DOHH2 (cell line): ENCODE measurements at regions not wholly inside any gene's neighbourhood (a gene's known extent, or its start where the extent isn't known, plus 50 kb on each side); places are given as distances from the start of the nearest gene placed in this dataset.

Experiments used
- H3F3A ChIP-seq: fragments of 200-600 bp; sonication (generic), shearing (Covaris generic); 2 replicates; pipeline ENCODE4 v1.6.0; 2016; ENCODE audit warnings: antibody characterized with exemption, mild to moderate bottlenecking; ENCODE audit not compliant: control insufficient read depth, insufficient read depth
- H3K27ac ChIP-seq: fragments of 200-600 bp; sonication (generic); 2 replicates; pipeline ENCODE4 v1.5.1; 2014; ENCODE audit warnings: low read depth, mild to moderate bottlenecking, low read length, moderate library complexity
- H3K27me3 ChIP-seq: fragments of 200-600 bp; sonication (generic); 2 replicates; pipeline ENCODE4 v1.6.1; 2014; ENCODE audit warnings: mild to moderate bottlenecking, low read length, mixed read lengths; ENCODE audit not compliant: control insufficient read depth
- H3K36me3 ChIP-seq: fragments of 200-600 bp; sonication (generic); 2 replicates; pipeline ENCODE4 v1.6.1; 2014; ENCODE audit warnings: mild to moderate bottlenecking, low read length, moderate library complexity, mixed read lengths; ENCODE audit not compliant: control insufficient read depth
- H3K4me1 ChIP-seq: fragments of 200-600 bp; sonication (generic); 2 replicates; pipeline ENCODE4 v1.6.1; 2014; ENCODE audit warnings: mild to moderate bottlenecking, low read length, mixed read lengths; ENCODE audit not compliant: control insufficient read depth
- H3K4me2 ChIP-seq: fragments of 200-600 bp; sonication (generic); 2 replicates; pipeline ENCODE4 v1.6.0; 2014; ENCODE audit warnings: mild to moderate bottlenecking, low read length, moderate library complexity
- H3K4me3 ChIP-seq: fragments of 200-600 bp; sonication (generic); 2 replicates; pipeline ENCODE4 v1.5.1; 2014; ENCODE audit warnings: mild to moderate bottlenecking, low read length, mixed read lengths
- H3K79me2 ChIP-seq: fragments of 200-600 bp; sonication (generic); 2 replicates; pipeline ENCODE4 v1.6.1; 2014; ENCODE audit warnings: mild to moderate bottlenecking, low read length, mixed read lengths; ENCODE audit not compliant: control insufficient read depth
- H3K9me2 ChIP-seq: fragments of 200-600 bp; sonication (generic); replicated peaks from 2 replicates; pipeline ENCODE4 v1.6.1; 2014; ENCODE audit warnings: mild to moderate bottlenecking, low read length, mixed read lengths; ENCODE audit not compliant: control insufficient read depth
- H3K9me3 ChIP-seq: fragments of 200-600 bp; sonication (generic); 2 replicates; pipeline ENCODE4 v1.6.1; 2014; ENCODE audit warnings: antibody characterized with exemption, low read length, mixed read lengths; ENCODE audit not compliant: control insufficient read depth, insufficient read depth
- H4K20me1 ChIP-seq: fragments of 200-600 bp; sonication (generic); 2 replicates; pipeline ENCODE4 v1.6.0; 2014; ENCODE audit warnings: low read depth, mild to moderate bottlenecking, antibody characterized with exemption, low read length, moderate library complexity; ENCODE audit not compliant: control insufficient read depth, insufficient read depth
- EZH2phosphoT487 ChIP-seq: fragments of 200-600 bp; sonication (generic); IDR thresholded peaks from 2 replicates; pipeline ENCODE4 v1.6.1; 2017; ENCODE audit warnings: borderline replicate concordance, mild to moderate bottlenecking, antibody characterized with exemption, low read length, moderate library complexity, mixed read lengths
- TF ChIP-seq, protein P1 (sequence below): fragments of 200-600 bp; sonication (generic); IDR thresholded peaks from one replicate; pipeline ENCODE4 v1.5.1; 2014; ENCODE audit warnings: antibody characterized with exemption, mild to moderate bottlenecking, low read depth, low read length; ENCODE audit not compliant: poor library complexity, severe bottlenecking

DNA sequence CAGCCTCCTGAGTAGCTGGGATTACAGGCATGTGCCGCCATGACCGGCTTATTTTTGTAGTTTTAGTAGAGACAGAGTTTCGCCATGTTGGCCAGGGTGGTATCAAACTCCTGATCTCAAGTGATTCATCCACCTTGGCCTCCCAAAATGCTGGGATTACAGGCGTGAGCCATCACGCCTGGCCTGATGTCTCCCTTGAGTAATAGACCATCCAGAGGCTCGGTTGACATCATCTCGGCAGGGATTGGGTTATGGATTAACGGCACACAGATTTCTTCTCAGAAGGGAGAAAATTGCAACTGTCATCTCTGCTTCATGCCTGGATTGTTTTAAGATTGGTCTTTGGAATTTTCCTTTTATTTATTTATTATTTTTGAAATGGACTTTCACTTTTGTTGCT lies 239.2 kb upstream of the LARGE1 start:
- TF ChIP-seq, protein P1, sequence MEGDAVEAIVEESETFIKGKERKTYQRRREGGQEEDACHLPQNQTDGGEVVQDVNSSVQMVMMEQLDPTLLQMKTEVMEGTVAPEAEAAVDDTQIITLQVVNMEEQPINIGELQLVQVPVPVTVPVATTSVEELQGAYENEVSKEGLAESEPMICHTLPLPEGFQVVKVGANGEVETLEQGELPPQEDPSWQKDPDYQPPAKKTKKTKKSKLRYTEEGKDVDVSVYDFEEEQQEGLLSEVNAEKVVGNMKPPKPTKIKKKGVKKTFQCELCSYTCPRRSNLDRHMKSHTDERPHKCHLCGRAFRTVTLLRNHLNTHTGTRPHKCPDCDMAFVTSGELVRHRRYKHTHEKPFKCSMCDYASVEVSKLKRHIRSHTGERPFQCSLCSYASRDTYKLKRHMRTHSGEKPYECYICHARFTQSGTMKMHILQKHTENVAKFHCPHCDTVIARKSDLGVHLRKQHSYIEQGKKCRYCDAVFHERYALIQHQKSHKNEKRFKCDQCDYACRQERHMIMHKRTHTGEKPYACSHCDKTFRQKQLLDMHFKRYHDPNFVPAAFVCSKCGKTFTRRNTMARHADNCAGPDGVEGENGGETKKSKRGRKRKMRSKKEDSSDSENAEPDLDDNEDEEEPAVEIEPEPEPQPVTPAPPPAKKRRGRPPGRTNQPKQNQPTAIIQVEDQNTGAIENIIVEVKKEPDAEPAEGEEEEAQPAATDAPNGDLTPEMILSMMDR, result no peak
- TF ChIP-seq EZH2phosphoT487, result no peak
- Histone ChIP-seq H3K27me3 (no peaks in the 10 kb centered on the region), H4K20me1 (no peaks in the 10 kb centered on the region), H3K9me3 (no peaks in the 10 kb centered on the region), H3K36me3 (no peaks in the 10 kb centered on the region), H3K4me2 (no peak overlapping the region), H3K4me1 (no peaks in the 10 kb centered on the region), H3K4me3 (no peak overlapping the region), H3K9me2 (no peaks in the 10 kb centered on the region), H3K79me2 (no peaks in the 10 kb centered on the region), H3F3A (no peaks in the 10 kb centered on the region), H3K27ac (no peak overlapping the region)

DNA sequence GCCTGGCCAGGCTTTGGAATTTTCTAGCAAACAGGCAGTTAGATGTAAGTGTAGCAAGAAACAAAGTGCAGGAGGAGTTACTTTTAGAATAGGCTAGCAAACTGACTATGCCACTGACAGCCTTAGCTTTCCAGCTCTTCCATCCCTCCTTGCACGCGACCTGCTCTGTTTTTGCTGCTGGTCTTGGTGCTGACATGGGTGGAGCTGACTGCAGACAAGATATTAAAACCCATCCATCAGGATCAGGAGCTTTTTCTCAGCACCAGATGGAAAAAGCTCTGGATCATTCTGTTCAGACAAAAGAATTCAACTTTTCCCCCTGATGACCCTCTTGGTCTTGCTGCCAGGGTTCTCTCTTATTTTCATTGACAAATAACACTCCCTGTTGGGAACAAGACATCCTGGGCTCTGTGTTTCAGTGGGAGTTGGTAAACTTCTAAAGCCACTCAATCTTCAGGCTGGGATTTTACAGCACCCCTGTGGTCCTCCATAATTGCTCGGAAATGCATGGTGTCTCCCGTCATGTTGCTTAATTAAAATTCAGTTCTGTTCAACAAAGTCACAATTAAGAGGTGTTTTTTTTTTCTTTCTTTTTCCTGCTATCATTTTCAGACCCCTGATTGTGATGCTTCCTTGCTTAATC lies 240.0 kb upstream of the LARGE1 start:
- no peak overlapping the region for H3K4me2 ChIP-seq
- H3K4me1 ChIP-seq, result no peaks in the 10 kb centered on the region
- no peaks in the 10 kb centered on the region for H3K9me3 ChIP-seq
- no peak overlapping the region for H3K27ac ChIP-seq
- H4K20me1 ChIP-seq, result no peaks in the 10 kb centered on the region
- H3K36me3 ChIP-seq, result no peaks in the 10 kb centered on the region
- no peaks in the 10 kb centered on the region for H3K27me3 ChIP-seq
- TF ChIP-seq, protein P1, result no peak
- TF ChIP-seq EZH2phosphoT487, result no peak
- H3K9me2 ChIP-seq, result no peaks in the 10 kb centered on the region
- H3K79me2 ChIP-seq, result no peaks in the 10 kb centered on the region
- no peak overlapping the region for H3K4me3 ChIP-seq
- H3F3A ChIP-seq, result no peaks in the 10 kb centered on the region

DNA sequence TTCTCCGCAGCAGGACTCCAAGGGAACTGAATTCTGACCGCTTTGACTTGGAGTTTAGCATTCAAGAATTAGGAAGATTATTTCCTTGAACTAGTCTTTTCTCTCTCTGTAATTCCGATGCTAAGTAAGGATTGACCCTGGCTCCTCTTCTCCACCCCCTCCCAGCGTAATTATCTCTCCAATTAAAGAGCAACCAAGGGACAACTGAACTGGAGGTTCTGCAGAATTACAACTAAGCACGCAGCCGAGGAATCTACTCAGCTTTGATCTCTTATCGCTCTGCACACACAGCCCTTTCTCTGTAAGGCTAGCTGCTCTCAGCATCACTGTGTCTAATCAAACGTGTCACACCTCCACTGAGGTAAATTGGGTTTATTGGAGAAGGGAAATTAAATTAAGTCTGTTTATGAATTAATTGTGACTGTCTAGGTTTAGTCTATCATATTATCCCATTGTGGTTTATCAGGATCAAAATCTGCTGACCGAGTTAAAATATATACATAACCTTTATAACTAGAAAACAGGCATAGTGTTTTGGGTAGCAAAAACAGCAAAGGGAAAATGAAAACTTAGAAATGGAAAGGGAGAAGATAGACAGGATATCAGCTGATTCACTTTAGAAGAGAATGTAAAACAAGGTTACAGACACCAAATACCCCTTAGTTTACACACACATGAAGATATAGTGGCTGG lies 241.3 kb upstream of the LARGE1 start:
- H3K27me3 ChIP-seq, result no peaks in the 10 kb centered on the region
- H3F3A ChIP-seq, result no peaks in the 10 kb centered on the region
- no peaks in the 10 kb centered on the region for H3K79me2 ChIP-seq
- no peak overlapping the region for H3K4me3 ChIP-seq
- H3K9me3 ChIP-seq, result no peaks in the 10 kb centered on the region
- no peaks in the 10 kb centered on the region for H3K9me2 ChIP-seq
- no peaks in the 10 kb centered on the region for H4K20me1 ChIP-seq
- H3K4me1 ChIP-seq, result no peaks in the 10 kb centered on the region
- H3K4me2 ChIP-seq, result no peak overlapping the region
- TF ChIP-seq, protein P1, result no peak
- TF ChIP-seq EZH2phosphoT487, result no peak
- no peaks in the 10 kb centered on the region for H3K36me3 ChIP-seq
- no peak overlapping the region for H3K27ac ChIP-seq
